HL-60 (cell line): ENCODE measurements at regions not wholly inside any gene's neighbourhood (a gene's known extent, or its start where the extent isn't known, plus 50 kb on each side); places are given as distances from the start of the nearest gene placed in this dataset.

Experiments used
- DNase-seq, 2 experiments: peaks; one replicate each; pipeline ENCODE4 v3.0.0-alpha.2; 2010 to 2020; ENCODE audit warnings: low read depth in 1 of 2, low spot score in 1 of 2
- H3K27ac ChIP-seq: fragments of 250-450 bp; sonication (Bioruptor Pico); replicated peaks from 2 replicates; pipeline ENCODE4 v1.5.1; 2020; ENCODE audit warnings: mild to moderate bottlenecking, moderate library complexity
- H3K27me3 ChIP-seq: fragments of 250-450 bp; sonication (Bioruptor Pico); 2 replicates; pipeline ENCODE4 v1.5.1; 2021; ENCODE audit warnings: mild to moderate bottlenecking, moderate library complexity; ENCODE audit not compliant: insufficient read depth, poor library complexity, severe bottlenecking
- H3K4me3 ChIP-seq: replicated peaks from 2 replicates; pipeline ENCODE4 v1.5.1; 2011; ENCODE audit warnings: mild to moderate bottlenecking, control low read depth, low read length; ENCODE audit not compliant: insufficient read depth
- CTCF ChIP-seq: IDR thresholded peaks from one replicate; pipeline ENCODE4 v1.5.1; 2011; ENCODE audit warnings: low read length, control low read depth, inconsistent platforms; ENCODE audit not compliant: insufficient read depth
- GABPA ChIP-seq: IDR thresholded peaks from 2 replicates; pipeline ENCODE4 v1.6.1; 2012; ENCODE audit warnings: low read depth
- POLR2AphosphoS5 ChIP-seq: IDR thresholded peaks from 2 replicates; pipeline ENCODE4 v1.6.1; 2012; ENCODE audit warnings: low read depth
- REST ChIP-seq: IDR thresholded peaks from 2 replicates; pipeline ENCODE4 v1.6.1; 2012; ENCODE audit warnings: low read depth; ENCODE audit not compliant: insufficient replicate concordance
- SPI1 ChIP-seq: IDR thresholded peaks from 2 replicates; pipeline ENCODE4 v1.6.1; 2012; ENCODE audit warnings: low read depth, mild to moderate bottlenecking, borderline replicate concordance

GRCh38 chr4:14659286-14659685, 343.0 kb upstream of the CPEB2 start:
- TF ChIP-seq REST (no peak), SPI1 (no peak), POLR2AphosphoS5 (no peak), GABPA (no peak), CTCF (no peak)
- no peak for DNase-seq
- H3K27ac ChIP-seq: no peak overlapping the region
- no peak overlapping the region for H3K4me3 ChIP-seq
- no peaks in the 10 kb centered on the region for H3K27me3 ChIP-seq

DNA sequence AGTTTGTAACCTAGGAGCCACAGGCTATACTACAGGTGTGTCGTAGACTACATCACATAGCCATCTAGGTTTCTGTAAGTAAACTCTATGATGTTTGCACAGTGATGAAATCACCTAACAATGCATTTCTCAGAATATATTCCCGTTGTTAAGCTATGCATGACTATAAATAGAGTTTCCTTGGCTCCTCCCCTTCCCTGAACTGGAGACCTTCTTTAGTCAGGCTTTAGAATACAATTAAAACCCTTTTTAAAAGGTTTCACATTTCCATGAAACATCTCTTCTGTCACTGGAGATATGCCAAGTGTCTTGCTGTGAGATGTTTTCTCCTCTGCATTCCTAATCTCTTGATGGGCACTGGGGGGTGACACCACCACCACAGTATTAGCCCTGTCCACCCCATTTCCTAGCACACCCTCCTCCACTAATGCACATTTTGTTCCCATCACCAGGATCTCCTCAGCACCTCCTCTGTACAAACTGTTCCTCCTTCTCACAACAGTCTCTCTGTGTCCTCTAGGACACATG, 334.6 kb upstream of the CPEB2 start:
- DNase-seq: no peak

GRCh38 chr4:14668296-14668695, 334.0 kb upstream of the CPEB2 start:
- H3K27ac ChIP-seq: no peak overlapping the region
- no peak for TF ChIP-seq POLR2AphosphoS5
- TF ChIP-seq CTCF: no peak
- no peak for TF ChIP-seq GABPA
- TF ChIP-seq REST: no peak
- TF ChIP-seq SPI1: no peak
- no peak for DNase-seq

More for the DNA sequence above, 334.6 kb upstream of the CPEB2 start:
- TF ChIP-seq REST: no peak
- TF ChIP-seq CTCF: no peak
- TF ChIP-seq SPI1: no peak
- no peak for TF ChIP-seq GABPA
- TF ChIP-seq POLR2AphosphoS5: no peak
- Histone ChIP-seq H3K4me3 (no peak overlapping the region), H3K27ac (no peak overlapping the region), H3K27me3 (no peaks in the 10 kb centered on the region)

More at GRCh38 chr4:14668296-14668695, 334.0 kb upstream of the CPEB2 start:
- Histone ChIP-seq H3K27me3 (no peaks in the 10 kb centered on the region), H3K4me3 (no peak overlapping the region)
